ENCODE measurements at regions not wholly inside any gene's neighbourhood (a gene's known extent, or its start where the extent isn't known, plus 50 kb on each side); places are given as distances from the start of the nearest gene placed in this dataset.

GRCh38 chr17:56733833-56734232 is 99.9 kb downstream of the C17orf67 start:
- intact Hi-C loops (cut with micrococcal nuclease) = no loop called here
- H3K36me3 ChIP-seq (replicated peaks in 1 of 2; ENCODE audit: control extremely low read depth in 1 of 2, control insufficient read depth in 1 of 2, extremely low read depth in 1 of 2, insufficient read depth in 2 of 2, low read length in 1 of 2) = no peaks in the 10 kb centered on the region
- no peaks in the 10 kb centered on the region for H4K20me1 ChIP-seq (ENCODE audit: control insufficient read depth, insufficient read depth, low read length, poor library complexity, severe bottlenecking)
- H3K27ac ChIP-seq (ENCODE audit: low read length in 2 of 2) = no peak overlapping the region
- peaks cover 0 to 2% (median 0%) of the 10 kb centered on the region in 4 experiments for H3K27me3 ChIP-seq (replicated peaks in 1 of 4; ENCODE audit: control extremely low read depth in 1 of 4, control insufficient read depth in 3 of 4, insufficient read depth in 4 of 4, low read length in 3 of 4)
- H3K4me1 ChIP-seq (ENCODE audit: control insufficient read depth in 2 of 2, insufficient read depth in 2 of 2, low read length in 2 of 2) = no peaks in the 10 kb centered on the region
- ATAC-seq (ENCODE audit: low read depth) (no peak), DNase-seq (no peak)
- Mint-ChIP-seq H3K9me3 (ENCODE audit: insufficient read depth) (no peaks in the 10 kb centered on the region), H3K27me3 (peaks cover 16% of the 10 kb centered on the region), H3K4me3 (no peak overlapping the region), H3K4me1 (no peaks in the 10 kb centered on the region), H3K27ac (no peak overlapping the region)
- no peak overlapping the region for H3K9ac ChIP-seq (ENCODE audit: low read length)
- H2AFZ ChIP-seq (ENCODE audit: insufficient read depth, low read depth, low read length, poor library complexity, severe bottlenecking) = no peak overlapping the region
- ChIA-PET CTCF (no interaction called here), POLR2A (no interaction called here)
- H3K4me2 ChIP-seq (replicated peaks; ENCODE audit: low read depth, low read length, poor library complexity, severe bottlenecking) = no peak overlapping the region
- TF ChIP-seq EZH2 (IDR thresholded peaks at IDR 0.05; ENCODE audit: borderline replicate concordance, insufficient read depth, low read depth, low read length, poor library complexity, severe bottlenecking) = no peak
- no peak for TF ChIP-seq CTCF (IDR thresholded peaks at IDR 0.05)
- H3K4me3 ChIP-seq (ENCODE audit: control extremely low read depth in 1 of 5, extremely low read depth in 1 of 5, insufficient read depth in 1 of 5, low read depth in 2 of 5, low read length in 4 of 5) = no peak overlapping the region
- no peaks in the 10 kb centered on the region for H3K79me2 ChIP-seq (ENCODE audit: control insufficient read depth, insufficient read depth, low read length)
- 87% methylated on average over 2 of the region's 5 CpGs for WGBS (ENCODE audit: insufficient coverage)
- no peaks in the 10 kb centered on the region for H3K9me3 ChIP-seq (ENCODE audit: control extremely low read depth in 1 of 3, control insufficient read depth in 2 of 3, insufficient read depth in 1 of 3, low read length in 2 of 3)

- intact Hi-C loops (cut with micrococcal nuclease) = no loop called here
- peaks cover 20% of the 10 kb centered on the region for H3K27me3 Mint-ChIP-seq
- H3K4me2 ChIP-seq (replicated peaks; ENCODE audit: low read depth, low read length, poor library complexity, severe bottlenecking) = no peak overlapping the region
- H3K79me2 ChIP-seq (ENCODE audit: control insufficient read depth, insufficient read depth, low read length) = no peaks in the 10 kb centered on the region
- TF ChIP-seq CTCF (IDR thresholded peaks at IDR 0.05) = no peak
- no peak for TF ChIP-seq EZH2 (IDR thresholded peaks at IDR 0.05; ENCODE audit: borderline replicate concordance, insufficient read depth, low read depth, low read length, poor library complexity, severe bottlenecking)
- H3K9me3 Mint-ChIP-seq (ENCODE audit: insufficient read depth) = no peaks in the 10 kb centered on the region
- no peak overlapping the region for H3K27ac Mint-ChIP-seq
- H3K9ac ChIP-seq (ENCODE audit: low read length) = no peak overlapping the region
- H3K27ac ChIP-seq (ENCODE audit: low read length in 2 of 2) = no peak overlapping the region
- H3K27me3 ChIP-seq (replicated peaks in 1 of 4; ENCODE audit: control extremely low read depth in 1 of 4, control insufficient read depth in 3 of 4, insufficient read depth in 4 of 4, low read length in 3 of 4) = no peaks in the 10 kb centered on the region
- no peaks in the 10 kb centered on the region for H3K4me1 Mint-ChIP-seq
- no peak for DNase-seq
- H3K4me1 ChIP-seq (ENCODE audit: control insufficient read depth in 2 of 2, insufficient read depth in 2 of 2, low read length in 2 of 2) = no peaks in the 10 kb centered on the region
- ATAC-seq (ENCODE audit: low read depth) = no peak
- no peaks in the 10 kb centered on the region for H3K36me3 ChIP-seq (replicated peaks in 1 of 2; ENCODE audit: control extremely low read depth in 1 of 2, control insufficient read depth in 1 of 2, extremely low read depth in 1 of 2, insufficient read depth in 2 of 2, low read length in 1 of 2)
- no peaks in the 10 kb centered on the region for H4K20me1 ChIP-seq (ENCODE audit: control insufficient read depth, insufficient read depth, low read length, poor library complexity, severe bottlenecking)
- ChIA-PET CTCF (no interaction called here), POLR2A (no interaction called here)
- WGBS (ENCODE audit: insufficient coverage) = 100% methylated on average over 1 of the region's 6 CpGs
- H3K9me3 ChIP-seq (ENCODE audit: control extremely low read depth in 1 of 3, control insufficient read depth in 2 of 3, insufficient read depth in 1 of 3, low read length in 2 of 3) = no peaks in the 10 kb centered on the region
- H2AFZ ChIP-seq (ENCODE audit: insufficient read depth, low read depth, low read length, poor library complexity, severe bottlenecking) = no peak overlapping the region
- no peak overlapping the region for H3K4me3 Mint-ChIP-seq
- H3K4me3 ChIP-seq (ENCODE audit: control extremely low read depth in 1 of 5, extremely low read depth in 1 of 5, insufficient read depth in 1 of 5, low read depth in 2 of 5, low read length in 4 of 5) = no peak overlapping the region
Observed at GRCh38 chr17:56735842-56736241, 97.9 kb downstream of the C17orf67 start.

Data from B cell (primary cell).